ENCODE measurements at regions not wholly inside any gene's neighbourhood (a gene's known extent, or its start where the extent isn't known, plus 50 kb on each side); places are given as distances from the start of the nearest gene placed in this dataset.

- no peak for TF ChIP-seq POLR2A (IDR thresholded peaks at IDR 0.05)
- TF ChIP-seq CTCF (IDR thresholded peaks at IDR 0.05): no peak
Observed at GRCh38 chr3:148187296-148187695, 510.4 kb upstream of the AGTR1 start.
